Caco-2 (cell line): ENCODE measurements at regions not wholly inside any gene's neighbourhood (a gene's known extent, or its start where the extent isn't known, plus 50 kb on each side); places are given as distances from the start of the nearest gene placed in this dataset.

Experiments used
- BruUV-seq: library from RNA; stranded (reverse); fragments of 400-500 nt; replicated peaks from 2 replicates; lab custom pipeline; 2021; lab: Mats Ljungman, UMichigan
- CTCF ChIA-PET: fragments of 300-600 bp; sonication (Branson Sonifier 250); formaldehyde crosslinking; loops from one replicate; lab custom pipeline; 2022; ENCODE audit warnings: antibody characterized with exemption; lab: Charles Lee
- POLR2A ChIA-PET: fragments of 300-600 bp; sonication (Branson Sonifier 250); formaldehyde crosslinking; loops from one replicate; lab custom pipeline; 2022; ENCODE audit warnings: antibody characterized with exemption; lab: Charles Lee
- DNase-seq, 2 experiments: peaks; one replicate each; pipeline versions ENCODE4 v3.0.0 to v3.0.0-alpha.2; 2020 to 2022
- H3K27me3 ChIP-seq: replicated peaks from 2 replicates; pipeline ENCODE4 v1.6.0; 2011; ENCODE audit warnings: low read length; ENCODE audit not compliant: control insufficient read depth, insufficient read depth
- H3K36me3 ChIP-seq: 2 replicates; pipeline ENCODE4 v1.5.1; 2011; ENCODE audit warnings: low read length; ENCODE audit not compliant: control insufficient read depth, insufficient read depth
- H3K4me1 ChIP-seq: fragments of 250-450 bp; sonication (Bioruptor Pico); 2 replicates; pipeline ENCODE4 v1.5.1; 2020; ENCODE audit warnings: mild to moderate bottlenecking
- H3K4me3 ChIP-seq: 2 replicates; pipeline ENCODE4 v1.5.1; 2011; ENCODE audit warnings: low read depth, mild to moderate bottlenecking, control low read depth, low read length
- H3K9me3 ChIP-seq: fragments of 250-450 bp; sonication (Bioruptor Pico); 2 replicates; pipeline ENCODE4 v1.5.1; 2020; ENCODE audit warnings: mild to moderate bottlenecking, moderate library complexity
- H3K27ac Mint-ChIP-seq: one replicate; pipeline ENCODE4 v1.8.0; 2022; ENCODE audit warnings: mixed read lengths; ENCODE audit not compliant: unreplicated experiment
- H3K27me3 Mint-ChIP-seq: one replicate; pipeline ENCODE4 v1.8.0; 2022; ENCODE audit warnings: mixed read lengths; ENCODE audit not compliant: insufficient read depth, unreplicated experiment
- H3K36me3 Mint-ChIP-seq: one replicate; pipeline ENCODE4 v1.8.0; 2022; ENCODE audit warnings: mild to moderate bottlenecking, mixed read lengths; ENCODE audit not compliant: insufficient read depth, unreplicated experiment
- H3K4me1 Mint-ChIP-seq: one replicate; pipeline ENCODE4 v1.8.0; 2022; ENCODE audit warnings: low read depth, mixed read lengths; ENCODE audit not compliant: unreplicated experiment
- H3K4me3 Mint-ChIP-seq: one replicate; pipeline ENCODE4 v1.8.0; 2022; ENCODE audit warnings: mild to moderate bottlenecking, moderate library complexity, mixed read lengths; ENCODE audit not compliant: unreplicated experiment
- H3K9me3 Mint-ChIP-seq: one replicate; pipeline ENCODE4 v1.8.0; 2022; ENCODE audit warnings: mixed read lengths; ENCODE audit not compliant: unreplicated experiment
- intact Hi-C: fragments of 100-400 bp; cut with micrococcal nuclease; formaldehyde crosslinking; loops from one replicate; pipeline ENCODE4 v1.10.0; 2022; ENCODE audit not compliant: unreplicated experiment
- TF ChIP-seq, protein P1 (sequence below), 2 experiments: fragments of 200-600 bp in 1 of 2; IDR thresholded peaks; 1 replicate in 1 of 2; 2 replicates in 1 of 2; pipeline versions ENCODE4 v1.5.1 to v1.8.0; 2011 to 2022; ENCODE audit warnings: antibody characterized with exemption in 1 of 2, control low read depth in 1 of 2, inconsistent platforms in 1 of 2, low read depth in 1 of 2, low read length in 1 of 2, mild to moderate bottlenecking in 1 of 2, moderate library complexity in 1 of 2; ENCODE audit not compliant: insufficient read depth in 1 of 2, severe bottlenecking in 1 of 2, unreplicated experiment in 1 of 2

DNA sequence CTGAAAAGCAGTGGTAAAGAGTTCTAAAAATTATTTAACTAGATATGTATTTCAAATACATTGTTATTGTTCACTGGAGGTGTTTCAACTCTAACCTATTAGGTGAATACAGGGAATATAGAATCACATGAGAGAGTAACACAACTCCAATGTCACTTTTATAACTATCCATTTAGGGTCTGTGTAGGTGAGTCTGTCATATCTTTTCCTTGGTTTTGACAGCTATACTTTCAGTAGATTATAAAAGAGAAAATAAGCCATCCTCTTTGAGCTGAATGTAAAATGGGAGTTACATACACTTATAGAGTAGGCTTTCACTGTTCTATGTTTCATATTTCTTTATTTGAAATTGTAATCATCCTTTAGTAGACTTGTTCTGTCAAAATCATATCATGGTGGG, 2321.0 kb downstream of the PCDH9 start:
- H3K36me3 ChIP-seq = no peaks in the 10 kb centered on the region
- no peak overlapping the region for H3K27ac Mint-ChIP-seq
- ChIA-PET CTCF (no interaction called here), POLR2A (no interaction called here)
- no peaks in the 10 kb centered on the region for H3K27me3 Mint-ChIP-seq
- no peak overlapping the region for H3K4me3 ChIP-seq
- H3K9me3 ChIP-seq = peaks cover 8% of the 10 kb centered on the region; the same call in 1 of the 2 replicates
- DNase-seq = no peak
- peaks cover 35% of the 10 kb centered on the region for H3K9me3 Mint-ChIP-seq
- peaks cover 8% of the 10 kb centered on the region for H3K4me1 Mint-ChIP-seq
- peaks cover 4% of the 10 kb centered on the region; the same call in 1 of the 2 replicates for H3K4me1 ChIP-seq
- TF ChIP-seq, protein P1, sequence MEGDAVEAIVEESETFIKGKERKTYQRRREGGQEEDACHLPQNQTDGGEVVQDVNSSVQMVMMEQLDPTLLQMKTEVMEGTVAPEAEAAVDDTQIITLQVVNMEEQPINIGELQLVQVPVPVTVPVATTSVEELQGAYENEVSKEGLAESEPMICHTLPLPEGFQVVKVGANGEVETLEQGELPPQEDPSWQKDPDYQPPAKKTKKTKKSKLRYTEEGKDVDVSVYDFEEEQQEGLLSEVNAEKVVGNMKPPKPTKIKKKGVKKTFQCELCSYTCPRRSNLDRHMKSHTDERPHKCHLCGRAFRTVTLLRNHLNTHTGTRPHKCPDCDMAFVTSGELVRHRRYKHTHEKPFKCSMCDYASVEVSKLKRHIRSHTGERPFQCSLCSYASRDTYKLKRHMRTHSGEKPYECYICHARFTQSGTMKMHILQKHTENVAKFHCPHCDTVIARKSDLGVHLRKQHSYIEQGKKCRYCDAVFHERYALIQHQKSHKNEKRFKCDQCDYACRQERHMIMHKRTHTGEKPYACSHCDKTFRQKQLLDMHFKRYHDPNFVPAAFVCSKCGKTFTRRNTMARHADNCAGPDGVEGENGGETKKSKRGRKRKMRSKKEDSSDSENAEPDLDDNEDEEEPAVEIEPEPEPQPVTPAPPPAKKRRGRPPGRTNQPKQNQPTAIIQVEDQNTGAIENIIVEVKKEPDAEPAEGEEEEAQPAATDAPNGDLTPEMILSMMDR (IDR thresholded peaks at IDR 0.05; ENCODE audit: insufficient read depth in 1 of 2, low read depth in 1 of 2, low read length in 1 of 2, severe bottlenecking in 1 of 2, unreplicated experiment in 1 of 2) = no peak
- no TSS peak for BruUV-seq
- H3K27me3 ChIP-seq = no peaks in the 10 kb centered on the region
- H3K4me3 Mint-ChIP-seq = no peak overlapping the region
- no peaks in the 10 kb centered on the region for H3K36me3 Mint-ChIP-seq
- intact Hi-C loops = no loop called here

DNA sequence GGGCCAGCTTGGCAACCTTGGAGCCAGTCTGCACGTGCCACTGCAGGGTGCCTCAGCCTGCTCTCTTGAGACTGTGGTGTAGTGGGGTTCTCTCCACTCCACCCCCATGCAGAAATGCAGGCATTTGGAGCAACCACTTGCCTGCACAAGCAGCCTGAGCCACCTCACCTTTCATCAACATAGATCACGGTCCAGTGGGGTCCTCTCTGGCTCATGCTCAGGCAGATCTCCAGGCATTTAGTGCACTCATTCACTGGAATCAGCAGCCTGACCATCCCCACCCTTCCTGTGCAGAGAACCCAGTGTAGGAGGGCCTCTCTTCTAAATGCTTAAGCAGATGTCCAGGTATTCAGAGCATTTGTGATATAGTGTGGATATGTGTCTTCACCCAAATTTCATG, 2330.1 kb downstream of the PCDH9 start:
- POLR2A ChIA-PET = no interaction called here
- TF ChIP-seq, protein P1 (IDR thresholded peaks at IDR 0.05; ENCODE audit: insufficient read depth in 1 of 2, low read depth in 1 of 2, low read length in 1 of 2, severe bottlenecking in 1 of 2, unreplicated experiment in 1 of 2) = no peak
- no peak for DNase-seq

DNA sequence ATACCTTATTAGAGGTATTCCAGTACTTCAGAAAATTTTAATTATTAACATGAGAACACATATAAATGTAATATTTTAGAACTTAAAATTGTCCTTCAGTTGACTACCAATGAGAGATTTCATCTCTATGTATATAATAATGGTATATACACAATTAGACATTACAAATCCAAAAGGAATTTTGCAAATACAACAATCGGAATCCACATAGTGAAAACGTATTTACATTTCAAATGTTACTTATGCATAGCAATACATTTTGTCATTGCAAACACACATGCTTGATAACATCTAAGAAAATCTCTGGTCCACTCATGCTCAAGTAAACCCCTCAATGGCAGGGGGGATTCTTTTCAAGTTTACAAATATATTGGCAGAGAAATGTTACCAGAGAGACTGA, 2345.2 kb downstream of the PCDH9 start:
- intact Hi-C loops = no loop called here
- no peaks in the 10 kb centered on the region for H3K4me1 Mint-ChIP-seq
- TF ChIP-seq, protein P1 (IDR thresholded peaks at IDR 0.05; ENCODE audit: insufficient read depth in 1 of 2, low read depth in 1 of 2, low read length in 1 of 2, severe bottlenecking in 1 of 2, unreplicated experiment in 1 of 2) = no peak
- CTCF ChIA-PET = no interaction called here
- H3K27ac Mint-ChIP-seq = no peak overlapping the region
- no peaks in the 10 kb centered on the region for H3K9me3 Mint-ChIP-seq
- POLR2A ChIA-PET = no interaction called here
- Histone ChIP-seq H3K4me3 (no peak overlapping the region), H3K36me3 (no peaks in the 10 kb centered on the region), H3K27me3 (no peaks in the 10 kb centered on the region), H3K4me1 (no peaks in the 10 kb centered on the region), H3K9me3 (no peaks in the 10 kb centered on the region)
- BruUV-seq = no TSS peak
- no peaks in the 10 kb centered on the region for H3K27me3 Mint-ChIP-seq
- no peaks in the 10 kb centered on the region for H3K36me3 Mint-ChIP-seq
- no peak for DNase-seq
- no peak overlapping the region for H3K4me3 Mint-ChIP-seq

More for the DNA sequence above, 2330.1 kb downstream of the PCDH9 start:
- no peaks in the 10 kb centered on the region for H3K36me3 ChIP-seq
- Mint-ChIP-seq H3K36me3 (no peaks in the 10 kb centered on the region), H3K27ac (no peak overlapping the region), H3K4me1 (no peaks in the 10 kb centered on the region), H3K9me3 (peaks cover 11% of the 10 kb centered on the region), H3K4me3 (no peak overlapping the region), H3K27me3 (no peaks in the 10 kb centered on the region)
- CTCF ChIA-PET = no interaction called here
- intact Hi-C loops = no loop called here
- BruUV-seq = no TSS peak
- peaks cover 5% of the 10 kb centered on the region; the same call in 1 of the 2 replicates for H3K9me3 ChIP-seq
- H3K4me3 ChIP-seq = no peak overlapping the region
- H3K27me3 ChIP-seq = no peaks in the 10 kb centered on the region
- no peaks in the 10 kb centered on the region for H3K4me1 ChIP-seq
